GM18508 (cell line): ENCODE measurements at regions not wholly inside any gene's neighbourhood (a gene's known extent, or its start where the extent isn't known, plus 50 kb on each side); places are given as distances from the start of the nearest gene placed in this dataset.
"Not testable (repeated sequence)": the region's sequence is repeated elsewhere in the genome, so short reads cannot be mapped to it uniquely, and the experiment has no call there.

ENCODE experiments used
- ATAC-seq: cut with Tn5 transposase; IDR thresholded peaks from one replicate; pipeline ENCODE4 v1.9.1; 2021; ENCODE audit warnings: moderate number of reproducible peaks; ENCODE audit not compliant: insufficient read depth, unreplicated experiment

DNA sequence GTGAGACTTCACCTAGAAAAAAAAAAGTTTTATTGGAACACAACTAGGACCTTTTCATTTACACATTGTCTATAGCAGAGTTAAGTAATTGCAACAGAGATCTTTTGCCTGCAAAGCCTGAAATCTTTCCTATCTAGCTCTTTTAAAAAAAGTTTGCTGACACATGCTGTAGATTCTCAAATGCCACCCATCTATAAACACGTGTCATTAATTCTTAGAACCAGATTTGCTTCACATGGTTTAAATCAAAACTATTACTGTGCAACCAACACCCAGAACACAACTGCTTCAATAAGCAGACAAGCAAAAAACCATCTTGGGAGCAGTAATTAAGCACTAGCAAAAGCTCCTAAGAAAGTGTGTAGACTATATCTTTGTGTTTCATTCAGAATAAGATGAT lies 55.0 kb downstream of the OXSM start:
- ATAC-seq: no peak

DNA sequence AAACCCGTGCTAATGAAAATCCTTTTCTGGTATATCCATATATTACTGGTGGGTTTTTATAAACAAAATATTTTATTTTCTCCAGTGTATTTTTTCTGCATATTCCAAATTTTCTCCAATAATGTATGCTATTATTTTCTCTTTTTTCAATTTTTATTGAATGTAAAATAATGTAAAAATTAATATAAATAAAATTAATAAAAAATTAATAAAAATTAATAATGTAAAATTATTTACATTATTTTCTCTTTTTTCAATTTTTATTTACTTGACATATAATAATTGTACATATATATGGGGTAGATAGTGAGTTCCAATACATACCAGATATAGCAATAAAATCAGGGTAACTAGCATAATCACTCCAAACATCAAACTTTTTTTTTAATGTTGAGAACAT lies 56.4 kb downstream of the OXSM start:
- no peak for ATAC-seq

DNA sequence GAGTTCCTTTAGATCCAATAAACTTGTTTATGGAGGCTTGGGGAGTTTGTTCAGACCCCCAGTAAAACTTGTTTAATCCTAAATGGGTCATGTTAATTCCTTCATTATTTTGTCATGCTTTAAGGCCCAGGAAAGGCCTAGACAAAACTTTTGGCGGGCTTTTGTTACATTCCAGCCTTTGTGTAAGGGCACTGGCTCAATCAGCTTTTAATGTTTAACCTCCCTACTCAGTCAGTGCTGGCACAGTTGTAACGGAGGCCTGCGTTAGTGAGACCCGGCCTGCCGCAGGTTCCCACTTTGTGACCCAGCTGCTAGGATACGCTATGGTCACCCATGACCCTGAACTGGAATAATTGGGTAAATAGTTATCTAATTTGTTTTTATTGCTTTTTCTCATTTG lies 59.2 kb downstream of the OXSM start:
- no peak for ATAC-seq

DNA sequence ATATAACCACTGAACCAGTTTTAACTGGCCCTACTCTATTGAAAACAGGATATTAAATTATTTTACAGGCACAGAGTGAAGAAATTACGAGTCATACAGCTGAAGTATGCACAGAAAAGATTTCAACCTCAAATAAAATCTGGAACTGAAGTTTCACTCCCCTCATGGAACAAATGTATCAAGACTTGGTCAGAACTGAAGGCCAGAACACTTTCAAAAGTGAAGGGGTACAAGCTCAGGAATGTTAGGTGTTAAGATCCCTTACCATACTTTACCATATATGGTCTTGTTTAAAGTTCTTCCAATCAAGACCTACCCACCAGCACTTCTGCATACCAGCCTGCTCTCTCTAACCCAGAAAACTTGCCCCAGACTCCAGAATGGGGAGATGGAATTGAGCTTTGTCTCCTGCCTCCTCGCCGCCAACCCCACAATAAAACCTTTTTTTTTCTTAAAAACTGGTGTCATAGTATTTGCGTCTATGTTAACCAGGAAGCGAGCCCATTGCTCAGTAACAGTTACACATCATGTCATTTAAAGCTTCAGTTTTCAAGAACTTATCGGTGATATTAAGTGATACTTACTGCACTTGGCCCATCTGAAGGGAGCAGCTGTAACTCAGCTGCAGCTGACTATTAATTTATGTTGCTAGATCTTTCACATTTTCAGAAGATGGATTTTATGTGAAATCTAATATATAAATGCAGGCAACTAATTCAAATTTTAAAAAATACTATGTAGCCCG lies 59.9 kb downstream of the OXSM start:
- ATAC-seq: no peak

DNA sequence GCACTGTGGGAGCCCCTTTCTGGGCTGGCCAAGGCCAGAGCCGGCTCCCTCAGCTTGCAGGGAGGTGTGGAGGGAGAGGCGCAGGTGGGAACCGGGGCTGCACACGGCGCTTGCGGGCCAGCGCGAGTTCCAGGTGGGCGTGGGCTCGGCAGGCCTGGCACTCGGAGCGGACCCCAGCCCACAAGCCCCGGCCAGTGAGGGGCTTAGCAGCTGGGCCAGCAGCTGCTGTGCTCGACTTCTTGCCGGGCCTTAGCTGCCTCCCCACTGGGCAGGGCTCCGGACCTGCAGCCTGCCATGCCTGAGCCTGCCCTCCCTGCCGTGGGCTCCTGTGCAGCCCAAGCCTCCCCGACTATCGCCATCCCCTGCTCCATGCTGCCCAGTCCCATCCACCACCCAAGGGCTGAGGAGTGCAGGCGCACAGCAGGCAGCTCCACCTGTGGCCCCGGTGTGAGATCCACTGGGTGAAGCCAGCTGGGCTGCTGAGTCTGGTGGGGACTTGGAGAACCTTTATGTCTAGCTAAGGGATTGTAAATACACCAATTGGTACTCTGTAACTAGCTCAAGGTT lies 61.9 kb downstream of the OXSM start:
- ATAC-seq: not testable (repeated sequence)

DNA sequence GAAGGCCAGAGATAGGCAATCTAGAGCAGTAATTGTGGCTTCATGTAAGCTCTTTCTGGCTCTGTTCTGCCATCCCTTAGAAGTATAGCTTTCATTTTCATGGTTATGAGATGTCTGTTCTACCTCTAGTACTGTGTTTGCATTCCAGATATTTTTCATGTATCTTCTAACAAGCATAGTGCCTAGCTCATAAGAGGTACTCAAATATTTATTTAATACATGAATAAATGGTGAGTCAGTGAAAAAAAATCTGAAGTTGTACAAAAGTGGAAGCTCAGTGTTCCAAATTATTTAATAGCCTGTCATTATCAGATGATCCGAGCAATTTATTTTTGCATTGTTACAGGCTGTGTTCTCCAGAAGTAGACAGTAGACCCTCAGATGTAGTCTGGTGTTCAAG lies 64.3 kb downstream of the OXSM start:
- no peak for ATAC-seq

DNA sequence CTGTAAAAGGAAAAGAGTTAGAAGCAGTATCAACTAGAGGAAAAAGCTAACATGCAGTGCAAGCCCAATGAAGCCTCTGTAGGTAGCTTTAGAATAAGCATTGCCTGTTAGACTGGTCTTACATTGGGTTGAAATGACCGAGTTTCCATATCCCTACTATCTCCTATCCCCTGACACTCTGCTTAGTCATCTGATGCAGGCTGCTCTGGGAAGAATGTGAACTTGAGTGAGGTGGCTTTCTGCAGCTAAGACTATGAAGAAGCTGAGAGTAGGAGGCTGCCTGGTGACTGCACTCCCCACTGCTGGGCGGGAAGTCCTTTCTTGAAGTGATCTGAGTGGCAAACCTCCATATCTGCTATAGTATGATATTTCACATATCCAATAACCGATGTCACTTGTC lies 64.7 kb downstream of the OXSM start:
- ATAC-seq: no peak

DNA sequence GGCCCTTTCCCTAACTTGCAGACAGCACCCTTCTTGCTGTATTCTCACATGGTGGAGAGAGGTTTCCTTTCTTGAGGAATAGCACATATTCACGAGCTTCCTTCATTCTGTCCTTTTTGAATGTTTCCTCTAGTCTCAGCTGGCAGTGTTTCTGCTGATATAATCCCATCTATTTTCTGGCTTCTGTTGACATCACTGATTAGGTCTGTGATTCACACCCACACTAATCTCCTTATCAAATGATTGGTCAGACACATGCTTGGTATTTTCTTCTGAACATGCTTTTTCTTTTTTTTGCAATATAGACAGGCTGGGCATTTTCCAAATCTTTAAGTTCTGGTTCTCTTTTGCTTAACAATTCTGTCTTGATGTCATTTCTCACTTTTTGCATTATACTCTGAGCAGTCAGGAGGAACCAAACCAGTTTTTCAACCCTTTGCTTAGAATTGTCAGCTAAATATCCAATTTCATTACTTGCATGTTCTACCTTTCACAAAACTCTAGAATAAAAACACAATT lies 65.4 kb downstream of the OXSM start:
- no peak for ATAC-seq

DNA sequence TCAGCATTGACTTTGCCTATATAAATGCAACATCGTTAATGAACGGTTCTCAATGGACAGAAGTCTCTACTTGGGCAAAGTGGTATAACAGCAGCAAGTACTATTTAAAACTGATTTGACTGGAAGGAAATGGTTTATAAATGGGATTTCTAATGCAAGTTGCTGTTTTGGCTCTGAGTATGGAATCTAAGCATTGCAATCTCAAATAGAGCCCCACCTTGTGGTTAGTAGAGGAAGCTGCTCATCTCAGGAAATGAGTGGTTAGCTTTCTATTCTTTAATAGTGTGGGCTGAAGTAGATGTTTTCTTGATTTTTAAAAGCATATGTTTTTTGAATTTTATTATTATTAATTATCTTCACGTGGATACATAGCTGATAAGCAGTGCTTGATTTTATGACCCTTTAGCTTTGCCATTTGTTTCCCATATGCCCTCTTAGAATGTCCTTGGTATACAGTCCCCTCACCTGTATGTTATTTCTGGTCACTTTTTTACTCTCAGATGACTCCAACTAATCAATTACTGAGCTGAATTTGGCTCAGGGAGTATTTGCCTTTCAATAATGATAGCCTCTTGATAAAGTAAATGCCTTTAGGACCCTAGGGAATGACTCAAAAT lies 67.1 kb downstream of the OXSM start:
- ATAC-seq: peak; percentile 84

DNA sequence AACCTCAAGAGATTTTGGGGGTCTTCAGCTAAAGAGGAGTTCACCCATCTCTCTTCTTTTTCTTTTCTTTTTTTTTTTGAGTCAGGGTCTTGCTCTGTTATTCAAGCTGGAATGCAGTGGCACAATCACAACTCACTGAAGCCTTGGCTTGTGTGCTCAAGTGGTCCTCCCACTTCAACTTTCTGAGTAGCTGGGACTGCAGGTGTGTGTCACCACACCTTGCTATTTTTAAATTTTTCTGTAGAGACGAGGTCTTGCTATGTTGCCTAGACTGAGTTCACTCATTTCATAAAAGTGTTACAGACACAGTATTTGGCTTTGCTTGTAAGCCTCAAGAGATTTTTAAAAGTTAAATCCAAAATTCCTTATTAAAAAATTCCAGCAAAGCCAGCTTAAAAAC lies 71.7 kb downstream of the OXSM start:
- no peak for ATAC-seq

DNA sequence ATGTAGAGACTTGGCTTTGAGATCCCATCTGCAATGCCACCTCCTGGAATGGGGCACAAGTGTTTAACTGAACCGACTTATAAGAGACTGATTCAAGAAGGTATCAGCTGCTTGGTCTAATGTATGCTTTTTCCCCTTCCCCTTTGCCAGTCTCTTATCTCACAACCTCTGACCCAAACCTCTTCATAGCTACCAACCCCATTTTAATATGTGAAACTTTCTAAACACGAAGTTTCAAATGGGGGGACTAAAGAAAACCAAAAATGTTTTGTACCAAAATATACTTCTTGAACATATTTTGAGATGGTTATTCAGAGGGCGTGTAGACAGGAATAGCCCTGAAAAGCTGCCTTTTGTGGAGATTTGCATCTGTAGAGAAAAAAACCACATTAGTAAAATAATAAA lies 73.1 kb downstream of the OXSM start:
- no peak for ATAC-seq

DNA sequence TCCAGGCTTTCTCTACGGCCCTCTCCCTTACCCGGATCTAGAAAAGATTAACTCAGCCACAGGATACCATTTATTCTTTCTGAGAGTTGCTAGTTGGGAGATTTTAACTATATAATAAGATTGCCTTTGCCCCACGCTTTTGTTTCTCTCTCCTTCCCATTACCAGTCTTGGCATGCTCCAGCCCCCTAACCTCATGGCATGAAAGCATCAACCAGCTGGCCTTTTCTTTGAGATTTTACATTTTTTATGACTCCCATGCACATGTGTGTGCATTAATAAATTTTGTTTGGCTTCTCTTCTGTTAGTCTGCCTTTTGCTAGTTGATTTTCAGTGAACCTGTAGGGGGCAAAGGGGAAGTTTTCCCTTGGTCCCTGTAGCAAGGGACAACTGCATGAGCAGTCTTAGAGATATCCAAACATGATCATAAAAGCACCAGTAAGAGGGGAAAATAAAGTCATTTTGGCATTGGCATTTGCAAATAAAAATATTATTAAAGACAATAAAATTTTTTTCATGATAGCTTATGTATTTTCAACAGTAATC lies 73.6 kb downstream of the OXSM start:
- ATAC-seq: no peak

DNA sequence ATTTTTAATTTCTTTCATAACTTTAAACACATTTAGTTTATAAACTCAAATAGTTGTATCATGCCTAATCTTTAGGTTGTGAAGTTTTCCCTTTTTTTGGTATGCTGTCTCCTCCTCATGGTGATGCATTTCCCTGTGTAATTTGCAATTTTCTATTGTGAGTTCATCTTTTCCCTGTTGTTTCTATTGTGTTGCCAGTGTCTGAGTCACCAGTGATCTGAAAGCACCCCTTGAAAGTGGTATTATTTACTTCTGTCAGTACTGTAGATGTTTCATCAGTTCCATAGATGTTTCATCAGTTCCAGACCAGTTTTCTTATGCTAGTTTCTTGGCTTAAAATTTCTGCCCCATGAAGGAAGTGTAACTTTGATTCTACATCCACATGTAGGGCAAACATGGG lies 80.6 kb downstream of the OXSM start:
- no peak for ATAC-seq

DNA sequence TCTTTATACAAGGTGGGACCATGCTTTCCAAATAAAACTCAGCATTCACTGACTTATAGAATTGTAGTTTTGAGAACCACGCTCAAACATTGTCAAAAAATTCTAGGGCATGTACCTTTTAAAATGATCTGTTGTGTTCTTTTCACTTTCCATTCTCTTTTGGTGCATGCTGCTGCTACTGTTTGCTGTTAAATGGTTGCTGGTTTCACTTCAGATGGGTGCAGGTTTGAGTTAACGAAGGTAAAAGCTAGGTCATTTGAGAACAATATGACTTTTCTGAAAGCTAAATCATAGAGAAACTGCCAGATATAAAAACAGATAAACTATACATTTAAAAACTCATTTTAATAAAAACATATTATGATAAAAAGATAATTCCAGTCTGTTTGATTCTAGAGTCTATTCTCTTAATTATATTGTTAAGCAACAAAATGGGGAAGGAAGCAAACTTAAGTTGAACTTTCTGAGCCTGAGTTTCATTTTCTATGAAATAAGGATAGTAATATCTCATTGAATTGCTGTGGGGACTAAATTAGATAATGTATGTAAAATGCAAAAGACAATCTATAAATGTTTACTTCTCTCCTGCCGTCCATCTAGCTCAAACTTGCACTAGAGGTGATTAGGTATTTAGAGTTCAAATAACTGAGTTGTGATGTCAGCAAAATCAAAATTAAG lies 82.4 kb downstream of the OXSM start:
- ATAC-seq: no peak

DNA sequence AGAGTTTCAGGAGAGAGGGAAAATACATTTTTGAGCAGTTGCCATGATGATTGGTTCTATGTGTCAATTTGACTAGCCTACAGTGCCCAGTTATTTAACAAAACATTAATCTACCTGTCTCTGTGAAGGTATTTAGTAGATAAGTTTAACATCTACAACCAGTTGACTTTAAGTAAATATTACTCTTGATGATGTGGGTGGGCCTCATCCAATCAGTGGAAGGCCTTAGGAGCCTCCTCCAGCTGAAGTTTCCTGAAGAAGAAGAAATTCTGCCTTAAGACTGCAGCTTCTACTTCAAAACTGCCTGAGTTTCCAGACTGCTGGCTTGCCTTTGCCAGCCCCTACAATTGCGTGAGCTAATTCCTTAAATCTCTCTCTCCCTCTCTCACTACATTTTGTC lies 93.6 kb downstream of the OXSM start:
- no peak for ATAC-seq

DNA sequence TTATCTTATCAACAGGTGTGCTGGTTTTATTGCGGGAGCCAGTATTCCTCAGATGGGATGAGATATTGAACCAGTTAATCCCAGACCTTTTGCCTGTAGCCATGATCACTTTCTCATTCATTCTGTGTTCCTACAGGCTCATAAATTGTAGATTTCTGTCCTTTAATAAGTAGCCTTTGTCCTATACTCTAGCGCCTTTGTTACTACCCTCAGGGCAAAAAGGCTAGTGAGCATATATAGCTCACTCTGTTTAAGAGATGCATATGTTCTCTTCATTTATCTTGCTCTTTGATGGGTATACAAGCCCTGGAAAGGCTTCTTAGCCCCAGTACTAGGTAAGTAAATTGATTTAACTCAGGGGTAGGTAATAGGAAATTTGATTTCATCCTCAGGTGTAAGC lies 95.1 kb downstream of the OXSM start:
- no peak for ATAC-seq

DNA sequence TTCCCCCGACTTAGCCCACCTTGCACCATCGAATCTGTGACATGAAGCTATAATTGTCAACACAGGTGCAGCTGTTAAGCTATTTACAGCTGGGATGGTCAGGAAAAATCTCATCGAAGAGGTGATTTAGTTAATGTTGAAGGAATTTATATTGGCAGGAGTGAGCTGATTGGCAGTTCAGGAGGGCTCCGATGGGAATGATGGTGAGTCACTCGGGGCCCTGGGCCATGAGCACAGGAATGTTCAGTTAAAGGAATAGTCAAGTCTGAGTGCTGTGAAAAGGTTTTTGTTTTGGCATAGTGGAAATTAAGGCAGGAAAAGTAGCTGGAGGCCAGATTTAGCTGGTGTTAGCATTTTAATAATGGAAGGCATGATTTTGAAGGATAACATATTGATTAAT lies 95.7 kb downstream of the OXSM start:
- no peak for ATAC-seq

DNA sequence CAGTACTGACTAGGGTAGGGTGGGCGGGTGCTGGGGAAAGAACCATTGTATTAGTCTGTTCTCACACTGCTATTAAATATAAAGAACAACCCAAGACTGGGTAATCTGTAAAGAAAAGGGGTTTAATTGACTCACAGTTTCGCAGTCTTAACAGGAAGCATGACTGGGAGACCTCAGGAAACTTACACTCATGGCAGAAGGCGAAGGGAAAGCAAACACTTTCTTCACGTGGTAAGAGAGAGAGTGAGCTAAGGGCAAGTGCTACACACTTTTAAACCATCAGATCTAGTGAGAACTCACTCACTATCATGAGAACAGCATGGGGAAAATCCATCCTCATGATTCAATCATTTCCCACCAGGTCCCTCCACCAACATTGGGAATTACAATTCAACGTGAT lies 98.0 kb downstream of the OXSM start:
- no peak for ATAC-seq

DNA sequence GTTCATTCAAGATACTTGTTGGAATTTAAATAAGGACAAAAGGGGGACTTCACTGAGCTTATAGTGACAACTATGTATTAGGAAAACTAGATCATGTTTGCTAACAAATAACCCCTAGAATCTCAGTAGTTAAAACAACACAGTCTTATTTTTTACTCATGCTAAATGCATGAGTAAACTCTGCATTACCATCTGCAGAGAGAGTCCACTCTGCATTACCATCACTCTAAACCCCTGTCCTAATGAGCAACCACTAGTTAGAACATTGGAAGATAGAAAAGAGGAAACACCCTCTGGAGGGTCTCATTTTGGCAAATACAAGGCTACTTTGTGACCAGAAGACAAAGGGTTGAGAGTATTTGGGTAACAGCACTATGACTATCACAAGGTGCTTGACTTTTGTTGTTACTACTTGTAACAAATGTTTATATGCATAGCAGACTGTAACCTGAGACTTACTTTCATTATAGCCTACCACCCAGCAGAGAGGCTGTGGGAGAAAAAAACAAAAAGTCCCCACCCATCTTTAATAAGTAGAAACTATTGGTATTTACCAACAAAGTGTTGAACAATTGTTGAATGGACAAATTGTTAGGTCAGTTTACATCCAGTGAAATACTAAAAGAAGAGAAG lies 99.1 kb downstream of the OXSM start:
- ATAC-seq: no peak

DNA sequence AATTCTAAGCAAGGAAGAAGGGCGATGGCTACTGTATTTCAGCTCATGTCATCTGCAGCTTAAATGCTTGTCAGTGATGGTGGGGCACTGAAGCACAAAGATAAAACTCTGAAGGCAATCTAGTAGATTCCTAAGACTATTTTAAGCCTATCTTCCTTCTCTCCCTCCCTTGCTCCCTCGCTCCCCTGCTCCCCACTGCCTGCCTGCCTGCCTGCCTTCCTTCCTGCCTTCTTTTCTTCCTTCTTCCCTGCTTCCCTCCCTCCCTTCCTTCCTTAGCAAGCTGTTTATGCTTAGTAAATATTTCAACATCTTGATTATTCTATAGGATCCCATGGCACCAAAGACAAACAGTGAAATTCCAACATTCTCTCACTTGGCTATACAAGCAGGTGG lies 99.6 kb downstream of the OXSM start:
- no peak for ATAC-seq

DNA sequence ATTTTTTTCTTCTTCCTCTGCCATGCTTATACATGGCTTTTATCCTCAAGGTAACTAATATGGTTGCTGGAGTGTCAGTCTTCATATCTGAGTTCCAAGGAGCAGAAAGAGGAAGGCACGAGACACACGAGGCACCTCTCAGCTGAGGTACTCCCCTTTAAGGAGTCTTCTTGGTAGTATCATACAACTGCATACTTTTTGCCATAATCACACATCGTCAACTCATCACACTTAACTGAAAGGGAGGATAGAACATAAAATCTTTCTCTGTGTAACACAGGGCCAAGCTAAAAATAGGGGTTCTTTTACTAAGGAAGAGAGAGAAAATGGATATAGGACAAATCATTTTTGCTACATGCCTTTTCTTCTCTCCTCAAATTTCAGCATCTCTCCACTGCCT lies 104.2 kb downstream of the OXSM start:
- ATAC-seq: no peak
